ENCODE measurements at regions not wholly inside any gene's neighbourhood (a gene's known extent, or its start where the extent isn't known, plus 50 kb on each side); places are given as distances from the start of the nearest gene placed in this dataset.

DNA sequence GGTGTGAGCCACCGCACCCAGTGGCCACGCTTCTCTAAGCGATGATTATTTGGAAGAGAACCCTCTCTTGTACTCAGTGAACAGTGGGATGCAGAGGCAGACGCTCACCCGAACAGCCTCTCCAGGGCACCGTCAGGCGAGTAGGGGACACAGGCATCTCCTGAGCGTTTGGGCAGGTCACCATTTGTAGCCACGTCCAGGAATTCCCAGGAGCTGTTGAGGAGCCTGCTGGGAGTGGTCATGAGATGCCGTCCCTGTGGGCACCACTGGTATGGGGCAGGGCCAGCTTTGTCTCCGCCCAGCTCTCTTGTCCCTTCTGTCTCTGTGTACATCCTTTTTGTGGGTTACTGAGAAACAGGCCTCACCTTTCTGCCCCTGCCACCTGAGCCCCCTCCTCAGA, 81.3 kb upstream of the ZNF469 start:
- H3K36me3 ChIP-seq = no peaks in the 10 kb centered on the region
- 78 to 85% (median 85%) methylated on average over 11 of the region's 11 CpGs for WGBS, 5 donors
- intact Hi-C loops (cut with DNase I; ENCODE audit: low total_unique reads) = no loop called here
- TF ChIP-seq POLR2A (IDR thresholded peaks at IDR 0.05) = no peak
- TF ChIP-seq POLR2AphosphoS5 (IDR thresholded peaks at IDR 0.05) = no peak
- TF ChIP-seq CTCF (IDR thresholded peaks at IDR 0.05) = no peak
- no peak for TF ChIP-seq EP300 (IDR thresholded peaks at IDR 0.05)
- DNase-seq = no peak
- peaks cover 0 to 10% (median 8%) of the 10 kb centered on the region in 4 donors for H3K9me3 ChIP-seq
- H3K27me3 ChIP-seq = peaks cover 0 to 25% (median 0%) of the 10 kb centered on the region in 3 donors
- no peak overlapping the region for H3K27ac ChIP-seq
- peaks cover 0 to 12% (median 5%) of the 10 kb centered on the region in 4 donors for H3K4me1 ChIP-seq
- no peak overlapping the region for H3K4me3 ChIP-seq

- WGBS, 5 donors = 73 to 85% (median 81%) methylated on average over 6 to 12 of the region's 12 CpGs
- Histone ChIP-seq H3K4me3 (no peak overlapping the region), H3K27me3 (peaks cover 0 to 25% (median 0%) of the 10 kb centered on the region in 3 donors), H3K36me3 (no peaks in the 10 kb centered on the region), H3K27ac (no peak overlapping the region), H3K9me3 (peaks cover 0 to 10% (median 8%) of the 10 kb centered on the region in 4 donors), H3K4me1 (peaks cover 0 to 12% (median 6%) of the 10 kb centered on the region in 4 donors)
- TF ChIP-seq POLR2A (IDR thresholded peaks at IDR 0.05) (no peak), POLR2AphosphoS5 (IDR thresholded peaks at IDR 0.05) (no peak), EP300 (IDR thresholded peaks at IDR 0.05) (no peak), CTCF (IDR thresholded peaks at IDR 0.05) (no peak)
- intact Hi-C loops (cut with DNase I; ENCODE audit: low total_unique reads) = no loop called here
- no peak for DNase-seq
Measured at GRCh38 chr16:88301886-88302285, 80.9 kb upstream of the ZNF469 start.

DNA sequence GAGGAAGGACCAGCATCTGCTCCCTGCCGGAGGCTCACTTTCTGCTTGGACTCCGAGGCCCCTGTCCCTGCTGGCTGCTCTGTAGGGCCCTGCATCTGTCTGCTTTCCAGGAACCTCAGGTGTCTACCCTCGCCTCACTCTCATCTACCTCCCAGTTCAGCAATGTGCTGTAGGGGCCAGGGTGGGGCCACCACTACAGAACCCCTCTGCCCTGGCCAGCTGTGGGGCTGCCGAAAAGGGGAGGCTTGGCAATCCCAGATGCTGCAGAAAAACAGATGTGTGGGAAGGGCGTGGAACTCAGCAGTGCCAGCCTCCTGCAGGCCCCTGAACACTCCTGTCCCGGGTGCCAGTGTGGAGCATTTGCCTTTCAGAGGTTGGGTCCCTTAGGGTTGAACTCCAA, 80.1 kb upstream of the ZNF469 start:
- intact Hi-C loops (cut with DNase I; ENCODE audit: low total_unique reads) = no loop called here

GRCh38 chr16:88303405-88303804, 79.4 kb upstream of the ZNF469 start:
- Histone ChIP-seq H3K36me3 (no peaks in the 10 kb centered on the region), H3K9me3 (peaks cover 0 to 16% (median 8%) of the 10 kb centered on the region in 4 donors), H3K4me1 (peaks cover 0 to 12% (median 6%) of the 10 kb centered on the region in 4 donors), H3K27me3 (peaks cover 0 to 16% (median 0%) of the 10 kb centered on the region in 3 donors), H3K4me3 (no peak overlapping the region), H3K27ac (peak overlapping the region in 1 of 5 donors; percentile 37)
- WGBS, 5 donors = 77 to 97% (median 80%) methylated on average over 6 of the region's 6 CpGs
- TF ChIP-seq CTCF (IDR thresholded peaks at IDR 0.05) = no peak
- no peak for DNase-seq
- intact Hi-C loops (cut with DNase I; ENCODE audit: low total_unique reads) = no loop called here

More for the DNA sequence above, 80.1 kb upstream of the ZNF469 start:
- Histone ChIP-seq H3K9me3 (peaks cover 0 to 11% (median 8%) of the 10 kb centered on the region in 4 donors), H3K27me3 (peaks cover 0 to 18% (median 0%) of the 10 kb centered on the region in 3 donors), H3K4me3 (no peak overlapping the region), H3K4me1 (peaks cover 0 to 12% (median 6%) of the 10 kb centered on the region in 4 donors), H3K36me3 (no peaks in the 10 kb centered on the region), H3K27ac (no peak overlapping the region)
- no peak for DNase-seq
- TF ChIP-seq POLR2AphosphoS5 (IDR thresholded peaks at IDR 0.05) (no peak), POLR2A (IDR thresholded peaks at IDR 0.05) (no peak)
- WGBS, 5 donors = 91 to 98% (median 92%) methylated on average over 5 to 6 of the region's 6 CpGs
